Activated naive CD4-positive, alpha-beta T cell treated with anti-CD3 and anti-CD28 coated beads, Interleukin-2, amount 50 U/mL, for 24 hours (primary cell): ENCODE measurements at regions not wholly inside any gene's neighbourhood (a gene's known extent, or its start where the extent isn't known, plus 50 kb on each side); places are given as distances from the start of the nearest gene placed in this dataset.
A peak's percentile ranks its signal among the peaks of the same experiment; 100 is the strongest.

ENCODE experiments used
- H3K27ac Mint-ChIP-seq: one replicate; pipeline ENCODE4 v1.8.0; 2021; ENCODE audit warnings: mild to moderate bottlenecking, mixed read lengths
- H3K27me3 Mint-ChIP-seq: one replicate; pipeline ENCODE4 v1.8.0; 2021; ENCODE audit warnings: mixed read lengths
- H3K36me3 Mint-ChIP-seq: one replicate; pipeline ENCODE4 v1.8.0; 2021; ENCODE audit warnings: mixed read lengths
- H3K4me1 Mint-ChIP-seq: one replicate; pipeline ENCODE4 v1.8.0; 2021; ENCODE audit warnings: mixed read lengths
- H3K4me3 Mint-ChIP-seq: one replicate; pipeline ENCODE4 v1.8.0; 2021; ENCODE audit warnings: mild to moderate bottlenecking, mixed read lengths
- H3K9me3 Mint-ChIP-seq: one replicate; pipeline ENCODE4 v1.8.0; 2021; ENCODE audit warnings: mixed read lengths

- no peaks in the 10 kb centered on the region for H3K36me3 Mint-ChIP-seq
- H3K9me3 Mint-ChIP-seq: no peaks in the 10 kb centered on the region
- H3K27ac Mint-ChIP-seq: no peak overlapping the region
- H3K4me3 Mint-ChIP-seq: no peak overlapping the region
- H3K4me1 Mint-ChIP-seq: no peaks in the 10 kb centered on the region
- H3K27me3 Mint-ChIP-seq: no peaks in the 10 kb centered on the region
Measured at GRCh38 chr2:239671916-239672849, 271.4 kb upstream of the HDAC4 start.

DNA sequence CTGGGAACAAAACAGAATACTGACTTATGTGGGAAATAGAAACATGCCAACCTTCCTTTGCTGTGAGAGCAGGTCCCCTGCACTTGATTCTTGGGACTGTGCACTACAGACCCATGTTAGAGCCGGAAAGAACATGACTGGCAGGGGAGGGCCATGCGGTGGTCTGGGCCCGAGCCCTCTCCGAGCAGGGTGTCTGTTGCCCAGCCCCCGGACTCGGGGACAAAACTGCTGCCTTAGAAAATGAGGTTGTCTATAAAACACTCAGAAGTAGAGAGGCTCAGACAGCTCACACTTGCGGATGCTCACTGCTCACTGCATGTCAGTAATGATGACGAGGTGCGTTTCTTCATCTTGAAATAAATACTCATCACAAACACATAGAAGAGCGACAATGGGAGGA, 270.7 kb upstream of the HDAC4 start:
- H3K36me3 Mint-ChIP-seq: no peaks in the 10 kb centered on the region
- H3K4me1 Mint-ChIP-seq: no peaks in the 10 kb centered on the region
- H3K9me3 Mint-ChIP-seq: no peaks in the 10 kb centered on the region
- no peaks in the 10 kb centered on the region for H3K27me3 Mint-ChIP-seq
- H3K4me3 Mint-ChIP-seq: no peak overlapping the region
- no peak overlapping the region for H3K27ac Mint-ChIP-seq

DNA sequence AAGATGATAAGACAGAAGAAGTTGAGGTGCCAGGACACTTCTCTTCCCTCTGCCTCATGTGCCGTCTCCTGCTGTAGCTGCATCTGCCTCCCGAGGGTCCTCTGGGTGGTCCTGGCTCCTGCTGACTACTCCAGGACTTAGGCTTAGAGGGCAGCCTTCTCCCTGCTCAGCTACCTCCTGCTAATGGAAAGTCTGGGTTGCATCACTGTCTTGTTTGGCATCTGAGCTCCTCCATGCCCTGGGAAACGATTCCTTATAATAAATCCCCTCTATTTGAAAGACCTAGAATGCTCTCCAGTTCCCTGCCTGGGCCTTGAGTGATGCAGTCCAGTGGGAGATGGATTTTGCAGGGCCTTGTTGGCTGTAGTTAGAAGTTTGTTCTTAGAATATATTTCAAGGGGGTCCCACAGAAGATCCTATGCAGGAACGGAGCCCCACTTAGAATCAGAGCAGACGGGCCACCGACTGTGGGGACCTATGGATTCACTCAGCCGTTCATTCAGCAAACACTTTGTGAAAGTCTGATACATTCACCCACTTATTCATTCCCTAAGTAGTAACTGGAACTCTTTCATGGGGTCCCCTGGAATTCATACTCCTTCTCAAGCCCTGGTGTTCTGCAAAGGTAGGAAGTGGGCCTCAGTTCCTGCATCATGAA, 269.8 kb upstream of the HDAC4 start:
- H3K36me3 Mint-ChIP-seq: no peaks in the 10 kb centered on the region
- H3K4me1 Mint-ChIP-seq: no peaks in the 10 kb centered on the region
- H3K9me3 Mint-ChIP-seq: no peaks in the 10 kb centered on the region
- H3K27ac Mint-ChIP-seq: no peak overlapping the region
- no peak overlapping the region for H3K4me3 Mint-ChIP-seq
- no peaks in the 10 kb centered on the region for H3K27me3 Mint-ChIP-seq

DNA sequence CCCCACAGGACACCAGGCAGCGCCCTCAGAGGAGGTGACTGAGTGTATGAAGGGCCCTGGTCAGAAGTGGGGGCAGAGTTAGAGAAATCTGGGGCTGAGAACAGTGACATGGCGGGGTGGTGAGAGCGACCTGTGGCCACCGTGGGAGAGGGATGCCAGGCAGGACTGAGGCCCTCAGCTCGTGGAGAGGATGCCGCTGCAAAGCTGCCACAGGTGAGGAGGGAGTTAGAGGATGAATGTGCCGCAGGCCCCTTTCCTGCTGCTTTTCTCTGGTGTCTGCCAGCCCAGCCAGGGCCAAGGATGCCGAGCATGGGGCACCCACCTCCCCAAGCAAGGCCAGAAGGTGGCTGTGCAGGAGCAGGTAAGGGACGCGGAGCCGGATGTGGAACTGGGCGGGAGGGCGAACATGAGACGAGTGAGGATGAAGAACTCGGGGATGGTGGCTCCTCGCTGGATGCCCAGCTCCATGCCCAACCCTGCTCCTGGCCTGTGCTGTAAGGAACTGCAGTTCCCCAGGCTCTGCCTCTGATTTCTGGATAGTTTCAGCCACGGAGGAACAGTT, 269.2 kb upstream of the HDAC4 start:
- Mint-ChIP-seq H3K4me1 (no peaks in the 10 kb centered on the region), H3K27ac (no peak overlapping the region), H3K9me3 (no peaks in the 10 kb centered on the region), H3K4me3 (no peak overlapping the region), H3K36me3 (no peaks in the 10 kb centered on the region), H3K27me3 (no peaks in the 10 kb centered on the region)

DNA sequence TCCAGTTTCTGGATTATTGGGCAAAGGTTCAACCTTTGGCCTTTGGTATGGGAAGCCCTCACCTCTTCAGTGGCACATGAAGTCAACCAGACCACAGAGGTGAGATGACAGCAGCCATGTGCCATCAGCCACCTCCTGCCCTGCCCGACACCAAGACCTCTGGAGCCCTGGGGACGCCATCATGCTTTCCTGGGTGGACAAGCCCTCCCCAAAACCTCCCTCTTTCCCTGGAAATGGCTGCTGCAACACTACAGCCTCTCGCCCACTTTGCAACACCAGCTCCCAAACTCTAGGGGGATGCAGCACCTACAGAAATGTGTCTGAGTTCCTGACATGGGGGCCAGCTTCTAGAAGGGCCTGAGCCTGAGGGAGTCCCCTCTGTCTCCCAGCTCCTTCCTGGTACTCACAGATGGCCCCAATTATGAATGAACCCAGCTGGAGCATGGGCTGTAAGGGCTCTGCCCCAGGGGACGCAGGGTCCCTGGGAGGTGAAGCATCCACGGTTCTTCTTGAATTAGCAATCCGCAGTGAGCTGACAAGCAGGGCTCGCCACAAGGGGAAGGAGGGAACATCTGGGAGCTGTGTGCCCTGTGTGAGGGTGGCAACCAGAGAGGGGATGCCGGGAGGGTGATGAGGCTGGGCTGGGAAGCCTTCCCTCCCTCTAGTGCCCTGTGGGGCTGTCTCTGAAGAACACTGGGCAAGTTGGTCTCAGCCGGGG, 268.5 kb upstream of the HDAC4 start:
- Mint-ChIP-seq H3K27me3 (no peaks in the 10 kb centered on the region), H3K9me3 (no peaks in the 10 kb centered on the region), H3K4me3 (no peak overlapping the region), H3K4me1 (no peaks in the 10 kb centered on the region), H3K36me3 (no peaks in the 10 kb centered on the region), H3K27ac (no peak overlapping the region)

- no peaks in the 10 kb centered on the region for H3K36me3 Mint-ChIP-seq
- H3K9me3 Mint-ChIP-seq: no peaks in the 10 kb centered on the region
- H3K4me3 Mint-ChIP-seq: no peak overlapping the region
- H3K27ac Mint-ChIP-seq: peak overlapping the region; percentile 38
- no peaks in the 10 kb centered on the region for H3K4me1 Mint-ChIP-seq
- no peaks in the 10 kb centered on the region for H3K27me3 Mint-ChIP-seq
Measured at GRCh38 chr2:239668651-239669050, 267.8 kb upstream of the HDAC4 start.

DNA sequence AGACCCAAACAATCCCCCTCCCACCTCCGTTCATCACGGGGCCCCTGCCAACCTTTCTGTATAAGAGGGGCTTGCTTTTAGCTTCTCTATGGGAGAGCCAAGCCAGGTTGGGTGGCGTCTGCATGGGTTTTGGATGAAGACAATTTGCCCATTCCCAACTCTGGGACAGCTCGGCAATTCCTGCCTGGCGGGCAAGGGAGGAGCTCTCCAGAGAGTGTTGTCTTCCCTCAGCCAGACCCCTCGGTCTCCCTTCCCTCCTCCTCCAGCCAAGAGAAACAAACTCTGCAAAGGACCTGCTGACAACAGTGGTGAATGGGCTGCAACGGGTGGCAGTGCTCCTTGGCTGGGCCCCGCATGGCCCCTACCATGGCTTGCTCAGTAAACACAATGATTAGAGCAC, 267.2 kb upstream of the HDAC4 start:
- no peaks in the 10 kb centered on the region for H3K4me1 Mint-ChIP-seq
- H3K27me3 Mint-ChIP-seq: no peaks in the 10 kb centered on the region
- H3K4me3 Mint-ChIP-seq: no peak overlapping the region
- no peaks in the 10 kb centered on the region for H3K9me3 Mint-ChIP-seq
- H3K36me3 Mint-ChIP-seq: no peaks in the 10 kb centered on the region
- H3K27ac Mint-ChIP-seq: no peak overlapping the region

DNA sequence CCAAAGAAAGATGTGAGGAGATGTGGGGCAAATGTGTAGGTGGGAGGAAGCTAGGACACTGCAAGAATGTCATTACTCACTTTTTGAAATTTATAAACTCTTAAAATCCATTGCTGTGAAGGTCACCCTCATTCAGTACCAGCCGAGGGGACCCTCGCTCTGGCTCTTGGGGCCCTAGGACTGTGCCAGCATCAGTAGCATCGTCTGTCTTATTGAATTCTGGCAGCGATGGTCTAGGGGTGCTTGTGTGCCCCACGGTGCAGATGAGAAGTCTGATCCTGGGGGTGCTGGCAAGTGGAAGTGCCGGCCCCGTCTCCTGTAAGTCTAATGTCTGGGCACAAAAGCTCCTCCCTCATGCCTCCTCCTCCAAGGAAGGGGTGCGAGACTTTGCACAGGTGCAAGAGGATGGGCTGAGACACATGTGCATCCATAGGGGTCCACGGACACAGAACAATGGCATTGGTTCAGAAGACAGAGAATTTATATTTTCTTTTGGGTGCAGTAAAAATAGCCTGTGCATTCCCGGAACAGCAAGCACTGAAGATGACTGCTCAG, 266.7 kb upstream of the HDAC4 start:
- no peaks in the 10 kb centered on the region for H3K4me1 Mint-ChIP-seq
- no peak overlapping the region for H3K4me3 Mint-ChIP-seq
- peaks cover under 1% of the 10 kb centered on the region for H3K27me3 Mint-ChIP-seq
- no peaks in the 10 kb centered on the region for H3K9me3 Mint-ChIP-seq
- no peaks in the 10 kb centered on the region for H3K36me3 Mint-ChIP-seq
- H3K27ac Mint-ChIP-seq: peak overlapping the region; percentile 65

DNA sequence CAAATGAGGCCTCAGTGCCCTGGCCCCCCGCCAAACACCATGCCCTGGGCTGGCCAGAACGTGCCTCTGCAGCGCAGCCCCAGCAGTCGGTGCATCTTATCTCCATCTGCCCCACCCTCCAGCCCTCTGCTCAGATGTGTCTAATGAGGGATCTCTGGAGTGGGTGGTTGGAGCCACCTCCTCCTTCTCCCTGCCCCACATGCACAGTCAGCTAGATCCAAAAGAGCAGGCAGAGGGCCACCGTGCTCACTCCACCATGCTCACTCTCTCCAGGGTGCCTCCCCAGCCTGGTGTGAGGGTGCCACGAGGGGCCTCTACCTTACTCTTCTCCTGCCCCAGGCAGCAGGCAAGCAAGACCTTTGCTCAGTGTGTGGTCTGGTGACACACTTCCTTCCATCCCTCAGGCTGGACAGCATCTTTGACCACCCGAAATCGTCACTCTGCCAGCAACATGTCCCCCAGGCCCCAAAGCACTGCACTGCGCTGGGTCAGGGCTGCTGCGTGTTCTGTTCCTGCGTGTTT, 266.1 kb upstream of the HDAC4 start:
- Mint-ChIP-seq H3K36me3 (no peaks in the 10 kb centered on the region), H3K9me3 (no peaks in the 10 kb centered on the region), H3K4me1 (no peaks in the 10 kb centered on the region), H3K27me3 (peaks cover 4% of the 10 kb centered on the region), H3K4me3 (no peak overlapping the region), H3K27ac (peak overlapping the region; percentile 65)

DNA sequence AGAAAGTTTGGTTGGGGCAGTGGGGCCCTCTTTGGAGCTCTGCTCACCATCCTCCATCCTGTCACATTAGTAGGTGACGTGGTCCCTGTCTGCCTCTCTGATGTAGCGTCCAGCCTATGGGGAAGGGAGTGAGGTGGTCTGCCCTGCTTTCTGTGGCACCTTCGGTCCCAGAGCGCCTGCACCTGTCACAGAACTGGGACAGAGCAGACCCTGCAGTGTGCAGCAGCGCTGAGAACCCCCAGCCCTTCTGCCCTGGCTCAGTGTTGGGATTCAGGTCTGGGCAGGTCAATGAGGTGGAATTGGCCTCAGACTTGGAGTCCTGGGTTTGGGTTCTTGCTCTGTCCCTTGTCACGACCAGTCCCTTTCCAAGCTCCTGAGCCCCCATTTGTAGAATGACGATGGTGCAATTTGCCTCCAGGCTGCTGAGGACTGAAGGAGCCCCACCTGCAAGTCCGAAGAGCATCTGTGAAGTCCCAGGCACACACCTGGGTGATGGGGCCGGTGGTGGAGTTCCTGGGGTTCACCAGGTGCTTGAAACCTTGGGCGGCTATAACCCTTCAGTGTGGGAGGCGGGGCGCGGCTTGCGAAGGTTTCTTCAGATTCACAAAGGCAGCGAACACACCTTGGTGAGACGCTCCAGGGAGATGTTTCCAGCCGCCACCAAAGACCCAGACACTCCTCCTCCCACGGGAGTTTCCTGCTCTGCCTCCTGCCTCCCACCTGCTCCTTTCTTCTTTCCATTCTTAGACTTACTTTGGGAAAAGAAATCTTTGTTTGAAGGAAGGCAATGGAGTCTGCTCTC, 265.4 kb upstream of the HDAC4 start:
- Mint-ChIP-seq H3K9me3 (no peaks in the 10 kb centered on the region), H3K27me3 (peaks cover 10% of the 10 kb centered on the region), H3K4me3 (no peak overlapping the region), H3K4me1 (no peaks in the 10 kb centered on the region), H3K36me3 (no peaks in the 10 kb centered on the region), H3K27ac (no peak overlapping the region)

- Mint-ChIP-seq H3K4me1 (no peaks in the 10 kb centered on the region), H3K27me3 (peaks cover 14% of the 10 kb centered on the region), H3K4me3 (no peak overlapping the region), H3K36me3 (no peaks in the 10 kb centered on the region), H3K27ac (no peak overlapping the region), H3K9me3 (no peaks in the 10 kb centered on the region)
Measured at GRCh38 chr2:239664216-239664810, 263.5 kb upstream of the HDAC4 start.

GRCh38 chr2:239663364-239663924, 262.6 kb upstream of the HDAC4 start:
- H3K9me3 Mint-ChIP-seq: no peaks in the 10 kb centered on the region
- H3K27me3 Mint-ChIP-seq: peaks cover 14% of the 10 kb centered on the region
- H3K4me1 Mint-ChIP-seq: no peaks in the 10 kb centered on the region
- no peak overlapping the region for H3K27ac Mint-ChIP-seq
- no peak overlapping the region for H3K4me3 Mint-ChIP-seq
- no peaks in the 10 kb centered on the region for H3K36me3 Mint-ChIP-seq

- no peak overlapping the region for H3K4me3 Mint-ChIP-seq
- no peak overlapping the region for H3K27ac Mint-ChIP-seq
- no peaks in the 10 kb centered on the region for H3K4me1 Mint-ChIP-seq
- no peaks in the 10 kb centered on the region for H3K9me3 Mint-ChIP-seq
- H3K36me3 Mint-ChIP-seq: no peaks in the 10 kb centered on the region
- H3K27me3 Mint-ChIP-seq: peaks cover 14% of the 10 kb centered on the region
Measured at GRCh38 chr2:239662413-239663120, 261.7 kb upstream of the HDAC4 start.
